Mesothelial cell of epicardium (in vitro differentiated cells): ENCODE measurements at regions not wholly inside any gene's neighbourhood (a gene's known extent, or its start where the extent isn't known, plus 50 kb on each side); places are given as distances from the start of the nearest gene placed in this dataset.

Experiments used
- DNase-seq, 2 experiments: peaks; one replicate each; pipeline ENCODE4 v3.0.0; 2021; ENCODE audit warnings: low spot score in 2 of 2; ENCODE audit not compliant: unreplicated experiment in 2 of 2
- H3K27ac Mint-ChIP-seq: 2 replicates; pipeline ENCODE4 v1.8.0; 2021; ENCODE audit warnings: mixed read lengths
- H3K27me3 Mint-ChIP-seq: 2 replicates; pipeline ENCODE4 v1.8.0; 2021; ENCODE audit warnings: low read depth, mixed read lengths
- H3K36me3 Mint-ChIP-seq: 2 replicates; pipeline ENCODE4 v1.8.0; 2021; ENCODE audit warnings: mixed read lengths
- H3K4me1 Mint-ChIP-seq: 2 replicates; pipeline ENCODE4 v1.8.0; 2021; ENCODE audit warnings: mixed read lengths
- H3K4me3 Mint-ChIP-seq: 2 replicates; pipeline ENCODE4 v1.8.0; 2021; ENCODE audit warnings: mild to moderate bottlenecking, moderate library complexity, mixed read lengths
- H3K9me3 Mint-ChIP-seq: 2 replicates; pipeline ENCODE4 v1.8.0; 2021; ENCODE audit warnings: mixed read lengths
- CTCF ChIP-seq: fragments of 200-600 bp; sonication (generic); IDR thresholded peaks from one replicate; pipeline ENCODE4 v1.5.0; 2021; ENCODE audit warnings: antibody characterized with exemption; ENCODE audit not compliant: unreplicated experiment

GRCh38 chr7:136074843-136075242 is 97.7 kb upstream of the MTPN start:
- no peaks in the 10 kb centered on the region for H3K36me3 Mint-ChIP-seq
- no peak for TF ChIP-seq CTCF
- no peak for DNase-seq
- no peaks in the 10 kb centered on the region for H3K9me3 Mint-ChIP-seq
- no peak overlapping the region for H3K27ac Mint-ChIP-seq
- H3K27me3 Mint-ChIP-seq = no peaks in the 10 kb centered on the region
- no peak overlapping the region for H3K4me3 Mint-ChIP-seq
- H3K4me1 Mint-ChIP-seq = peaks cover 18% of the 10 kb centered on the region

DNA sequence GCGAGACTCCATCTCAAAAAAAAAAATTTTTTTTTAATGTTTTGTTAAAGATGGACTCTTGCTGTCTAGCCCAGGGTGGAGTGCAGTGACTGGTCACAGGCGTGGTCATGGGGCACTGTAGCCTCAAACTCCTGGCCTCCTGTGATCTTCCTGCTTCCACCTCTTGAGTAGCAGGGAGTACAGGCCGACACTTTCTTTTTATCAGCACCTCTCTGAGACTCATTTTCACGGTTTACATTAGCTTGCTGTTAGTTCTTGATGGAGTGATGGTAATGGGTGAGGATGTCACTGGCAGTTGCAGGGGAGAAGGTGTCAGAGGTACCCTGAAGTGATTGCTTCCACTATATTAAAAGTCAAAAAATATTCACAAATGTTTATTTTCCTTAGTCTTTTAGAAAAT is 95.3 kb upstream of the MTPN start:
- no peak for DNase-seq
- peaks cover 16% of the 10 kb centered on the region for H3K4me1 Mint-ChIP-seq
- no peak overlapping the region for H3K4me3 Mint-ChIP-seq
- no peaks in the 10 kb centered on the region for H3K9me3 Mint-ChIP-seq
- H3K27me3 Mint-ChIP-seq = no peaks in the 10 kb centered on the region
- H3K27ac Mint-ChIP-seq = no peak overlapping the region
- TF ChIP-seq CTCF = no peak
- H3K36me3 Mint-ChIP-seq = no peaks in the 10 kb centered on the region

- H3K4me3 Mint-ChIP-seq = no peak overlapping the region
- peaks cover 1% of the 10 kb centered on the region for H3K36me3 Mint-ChIP-seq
- H3K27ac Mint-ChIP-seq = peak overlapping the region; percentile 86
- H3K27me3 Mint-ChIP-seq = no peaks in the 10 kb centered on the region
- H3K9me3 Mint-ChIP-seq = peaks cover 4% of the 10 kb centered on the region
- TF ChIP-seq CTCF = no peak
- DNase-seq = no peak
- peaks cover 22% of the 10 kb centered on the region for H3K4me1 Mint-ChIP-seq
These were observed 93.8 kb upstream of the MTPN start for GRCh38 chr7:136070736-136071505.

DNA sequence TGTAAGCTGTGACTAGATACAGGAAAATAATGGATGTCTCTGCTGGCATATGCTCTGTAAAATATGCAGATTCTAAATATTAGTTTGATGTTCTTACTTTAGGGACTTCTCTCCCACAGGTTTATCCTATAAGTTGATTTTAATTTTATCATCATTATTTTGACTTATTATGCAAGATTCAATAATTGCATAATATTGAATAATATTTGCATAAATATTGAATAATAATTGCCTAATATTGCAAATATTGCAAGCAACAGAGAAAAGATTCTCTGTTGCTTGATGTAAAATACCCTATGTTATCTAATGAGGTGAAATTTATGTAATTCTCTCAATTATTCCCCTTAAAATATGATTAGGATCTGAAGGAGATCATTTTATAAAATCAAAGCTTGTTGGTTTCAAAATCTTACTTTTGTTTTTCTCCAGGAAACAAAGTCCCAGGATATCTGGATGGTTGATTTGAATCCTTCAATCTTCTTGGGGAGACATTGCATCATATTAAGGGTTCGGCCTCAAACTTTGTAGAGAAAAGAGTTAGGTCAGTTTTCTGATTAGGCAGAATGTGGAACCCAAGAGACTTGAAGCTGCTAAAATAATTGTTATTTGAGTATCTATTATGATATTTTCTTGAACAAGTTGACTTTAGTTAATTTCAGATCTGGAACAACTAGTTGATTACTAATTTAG is 92.8 kb upstream of the MTPN start:
- H3K4me3 Mint-ChIP-seq = no peak overlapping the region
- H3K36me3 Mint-ChIP-seq = peaks cover 1% of the 10 kb centered on the region
- peaks cover 4% of the 10 kb centered on the region for H3K9me3 Mint-ChIP-seq
- no peak for TF ChIP-seq CTCF
- DNase-seq = no peak
- H3K27ac Mint-ChIP-seq = no peak overlapping the region
- H3K27me3 Mint-ChIP-seq = no peaks in the 10 kb centered on the region
- peaks cover 22% of the 10 kb centered on the region for H3K4me1 Mint-ChIP-seq

DNA sequence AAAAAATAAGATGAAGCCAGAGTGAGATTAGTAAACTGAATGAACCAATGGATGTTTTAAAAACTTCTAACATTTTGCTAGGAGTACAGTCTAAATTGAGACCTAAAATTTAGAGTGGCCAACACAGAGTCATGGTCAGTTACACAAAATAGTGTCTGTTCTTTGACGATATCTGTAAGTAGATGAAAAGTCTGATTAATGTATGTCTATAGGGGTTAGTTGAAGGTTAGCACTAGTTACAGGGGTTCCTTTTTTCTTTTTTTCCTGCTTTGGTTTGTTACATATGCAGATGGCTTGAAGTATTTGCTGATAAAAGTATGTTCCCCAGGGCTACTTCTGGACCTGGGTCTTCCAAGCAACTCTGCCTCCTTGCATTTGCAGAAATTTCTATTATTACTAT is 90.1 kb upstream of the MTPN start:
- peak overlapping the region; percentile 15 for H3K27ac Mint-ChIP-seq
- H3K36me3 Mint-ChIP-seq = peaks cover 1% of the 10 kb centered on the region
- H3K27me3 Mint-ChIP-seq = no peaks in the 10 kb centered on the region
- peaks cover 44% of the 10 kb centered on the region for H3K4me1 Mint-ChIP-seq
- no peak for DNase-seq
- no peak for TF ChIP-seq CTCF
- H3K4me3 Mint-ChIP-seq = no peak overlapping the region
- peaks cover 4% of the 10 kb centered on the region for H3K9me3 Mint-ChIP-seq
